Mesenchymal stem cell (in vitro differentiated cells and primary cell): ENCODE measurements at regions not wholly inside any gene's neighbourhood (a gene's known extent, or its start where the extent isn't known, plus 50 kb on each side); places are given as distances from the start of the nearest gene placed in this dataset.

Source experiments
- DNase-seq: peaks from one replicate; pipeline ENCODE4 v3.0.0-alpha.2; 2013
- H2AFZ ChIP-seq: one replicate; pipeline ENCODE4 v1.6.1; 2013; ENCODE audit warnings: low read depth, mild to moderate bottlenecking, control low read depth, inconsistent platforms, low read length, moderate library complexity
- H2AK5ac ChIP-seq: 2 replicates; pipeline ENCODE4 v1.6.1; 2013; ENCODE audit warnings: low read length, moderate library complexity, mild to moderate bottlenecking, inconsistent platforms; ENCODE audit not compliant: severe bottlenecking
- H2BK120ac ChIP-seq: one replicate; pipeline ENCODE4 v1.6.1; 2013; ENCODE audit warnings: low read depth, mild to moderate bottlenecking, inconsistent platforms, low read length, moderate library complexity
- H2BK12ac ChIP-seq, 2 experiments: one replicate each; pipeline ENCODE4 v1.6.1; 2013; ENCODE audit warnings: inconsistent platforms in 2 of 2, low read length in 2 of 2, mild to moderate bottlenecking in 2 of 2, moderate library complexity in 2 of 2, control low read depth in 1 of 2
- H2BK15ac ChIP-seq: one replicate; pipeline ENCODE4 v1.6.1; 2013; ENCODE audit warnings: mild to moderate bottlenecking, low read depth, inconsistent platforms; ENCODE audit not compliant: poor library complexity, severe bottlenecking
- H2BK5ac ChIP-seq: 2 replicates; pipeline ENCODE4 v1.6.1; 2013; ENCODE audit warnings: low read depth, mild to moderate bottlenecking, low read length, control low read depth, inconsistent platforms; ENCODE audit not compliant: poor library complexity, severe bottlenecking
- H3K14ac ChIP-seq, 2 experiments: one replicate each; pipeline ENCODE4 v1.6.1; 2013; ENCODE audit warnings: inconsistent platforms in 2 of 2, low read length in 2 of 2, control low read depth in 1 of 2, mild to moderate bottlenecking in 1 of 2, moderate library complexity in 1 of 2
- H3K18ac ChIP-seq, 2 experiments: one replicate each; pipeline ENCODE4 v1.6.1; 2013; ENCODE audit warnings: inconsistent platforms in 2 of 2, low read length in 2 of 2, control low read depth in 1 of 2, low read depth in 1 of 2, mild to moderate bottlenecking in 1 of 2
- H3K23ac ChIP-seq, 2 experiments: one replicate each; pipeline ENCODE4 v1.6.1; 2013; ENCODE audit warnings: inconsistent platforms in 2 of 2, low read length in 2 of 2, mild to moderate bottlenecking in 2 of 2, moderate library complexity in 2 of 2, control low read depth in 1 of 2
- H3K27ac ChIP-seq: 2 replicates; pipeline ENCODE4 v1.5.1; 2013; ENCODE audit warnings: mild to moderate bottlenecking, moderate library complexity, low read length, control low read depth, inconsistent platforms; ENCODE audit not compliant: poor library complexity, severe bottlenecking
- H3K27me3 ChIP-seq, 2 experiments: 2 replicates each; pipeline versions ENCODE4 v1.6.1 to v1.7.0; 2013; ENCODE audit warnings: low read length in 2 of 2, mild to moderate bottlenecking in 2 of 2, moderate library complexity in 2 of 2, control low read depth in 1 of 2, inconsistent platforms in 1 of 2; ENCODE audit not compliant: control insufficient read depth in 1 of 2, insufficient read depth in 1 of 2
- H3K36me3 ChIP-seq, 2 experiments: 2 replicates each; pipeline versions ENCODE4 v1.6.1 to v1.7.0; 2013; ENCODE audit warnings: low read length in 2 of 2, control low read depth in 1 of 2, inconsistent platforms in 1 of 2, low read depth in 1 of 2, mild to moderate bottlenecking in 1 of 2; ENCODE audit not compliant: insufficient read depth in 2 of 2, control insufficient read depth in 1 of 2
- H3K4ac ChIP-seq, 2 experiments: one replicate each; pipeline ENCODE4 v1.6.1; 2013; ENCODE audit warnings: inconsistent platforms in 2 of 2, low read length in 2 of 2, mild to moderate bottlenecking in 2 of 2, moderate library complexity in 2 of 2, control low read depth in 1 of 2, low read depth in 1 of 2
- H3K4me1 ChIP-seq: 2 replicates; pipeline ENCODE4 v1.6.1; 2013; ENCODE audit warnings: low read depth, low read length, control low read depth; ENCODE audit not compliant: control insufficient read depth, insufficient read depth
- H3K4me2 ChIP-seq: 2 replicates; pipeline ENCODE4 v1.6.1; 2013; ENCODE audit warnings: low read length, mild to moderate bottlenecking, inconsistent platforms; ENCODE audit not compliant: poor library complexity, severe bottlenecking
- H3K4me3 ChIP-seq, 2 experiments: 2 replicates each; pipeline versions ENCODE4 v1.5.1 to v1.7.0; 2013; ENCODE audit warnings: low read length in 2 of 2, mild to moderate bottlenecking in 2 of 2, control low read depth in 1 of 2, low read depth in 1 of 2; ENCODE audit not compliant: insufficient read depth in 1 of 2
- H3K79me1 ChIP-seq: replicated peaks from 2 replicates; pipeline ENCODE4 v1.6.1; 2013; ENCODE audit warnings: mild to moderate bottlenecking, control low read depth, low read length, inconsistent platforms; ENCODE audit not compliant: poor library complexity, severe bottlenecking
- H3K9ac ChIP-seq: 2 replicates; pipeline ENCODE4 v1.7.0; 2013; ENCODE audit warnings: mild to moderate bottlenecking, low read length, moderate library complexity
- H3K9me3 ChIP-seq: 2 replicates; pipeline ENCODE4 v1.7.0; 2013; ENCODE audit warnings: mild to moderate bottlenecking, low read length; ENCODE audit not compliant: control insufficient read depth
- H4K8ac ChIP-seq: one replicate; pipeline ENCODE4 v1.6.1; 2013; ENCODE audit warnings: inconsistent platforms, mild to moderate bottlenecking, low read length, moderate library complexity
- H4K91ac ChIP-seq: one replicate; pipeline ENCODE4 v1.6.1; 2013; ENCODE audit warnings: mild to moderate bottlenecking, low read length, inconsistent platforms
- WGBS: methylation state at CpG from one replicate; pipeline ENCODE4 v1.1.7; 2013; ENCODE audit warnings: mixed read lengths; 5-methylcytosine and 5-hydroxymethylcytosine counted together

GRCh38 chr3:24956613-24957012 is 462.0 kb upstream of the THRB start:
- no peak overlapping the region for H2BK15ac ChIP-seq
- no peak for DNase-seq
- no peak overlapping the region for H3K18ac ChIP-seq
- no peak overlapping the region for H3K4me2 ChIP-seq
- H2BK12ac ChIP-seq, result no peak overlapping the region
- H4K91ac ChIP-seq, result no peak overlapping the region
- no peak overlapping the region for H3K23ac ChIP-seq
- no peak overlapping the region for H3K4ac ChIP-seq
- no peak overlapping the region for H3K14ac ChIP-seq
- no peak overlapping the region for H2AFZ ChIP-seq
- no peak overlapping the region for H2AK5ac ChIP-seq
- no peak overlapping the region for H3K4me3 ChIP-seq
- H3K4me1 ChIP-seq, result no peaks in the 10 kb centered on the region
- H3K36me3 ChIP-seq, result no peaks in the 10 kb centered on the region
- no peaks in the 10 kb centered on the region for H3K27me3 ChIP-seq
- whole genome bisulfite sequencing, result 92% methylated on average over 4 of the region's 4 CpGs
- no peak overlapping the region for H3K27ac ChIP-seq
- H2BK120ac ChIP-seq, result no peak overlapping the region
- H4K8ac ChIP-seq, result no peak overlapping the region
- H3K9ac ChIP-seq, result no peak overlapping the region
- H3K79me1 ChIP-seq, result no peaks in the 10 kb centered on the region
- H2BK5ac ChIP-seq, result no peak overlapping the region
- H3K9me3 ChIP-seq, result no peaks in the 10 kb centered on the region

- DNase-seq, result no peak
- H3K9ac ChIP-seq, result no peak overlapping the region
- no peak overlapping the region for H3K14ac ChIP-seq
- no peak overlapping the region for H3K27ac ChIP-seq
- no peak overlapping the region for H3K4ac ChIP-seq
- H3K23ac ChIP-seq, result no peak overlapping the region
- H3K4me1 ChIP-seq, result no peaks in the 10 kb centered on the region
- no peaks in the 10 kb centered on the region for H3K9me3 ChIP-seq
- no peak overlapping the region for H2BK15ac ChIP-seq
- no peak overlapping the region for H2AFZ ChIP-seq
- no peak overlapping the region for H3K4me3 ChIP-seq
- H3K18ac ChIP-seq, result no peak overlapping the region
- H3K36me3 ChIP-seq, result no peaks in the 10 kb centered on the region
- no peak overlapping the region for H2AK5ac ChIP-seq
- H2BK5ac ChIP-seq, result no peak overlapping the region
- WGBS, result 83% methylated on average over 2 of the region's 2 CpGs
- H2BK12ac ChIP-seq, result no peak overlapping the region
- no peaks in the 10 kb centered on the region for H3K79me1 ChIP-seq
- H3K27me3 ChIP-seq, result no peaks in the 10 kb centered on the region
- no peak overlapping the region for H3K4me2 ChIP-seq
- H4K8ac ChIP-seq, result no peak overlapping the region
- H2BK120ac ChIP-seq, result no peak overlapping the region
- no peak overlapping the region for H4K91ac ChIP-seq
These were observed 463.6 kb upstream of the THRB start for GRCh38 chr3:24958271-24958670.

GRCh38 chr3:24958910-24959447 is 464.3 kb upstream of the THRB start:
- no peak overlapping the region for H3K4me2 ChIP-seq
- WGBS, result 91% methylated on average over 4 of the region's 5 CpGs
- no peak overlapping the region for H3K4me3 ChIP-seq
- H3K4me1 ChIP-seq, result no peaks in the 10 kb centered on the region
- H2BK15ac ChIP-seq, result peak overlapping the region; percentile 63
- no peak overlapping the region for H3K18ac ChIP-seq
- H3K36me3 ChIP-seq, result no peaks in the 10 kb centered on the region
- no peak overlapping the region for H4K8ac ChIP-seq
- DNase-seq, result no peak
- H2BK12ac ChIP-seq, result no peak overlapping the region
- no peak overlapping the region for H3K4ac ChIP-seq
- no peak overlapping the region for H2BK120ac ChIP-seq
- H3K27ac ChIP-seq, result no peak overlapping the region
- no peak overlapping the region for H2BK5ac ChIP-seq
- H2AK5ac ChIP-seq, result no peak overlapping the region
- no peak overlapping the region for H2AFZ ChIP-seq
- H3K27me3 ChIP-seq, result no peaks in the 10 kb centered on the region
- H3K14ac ChIP-seq, result peak overlapping the region in 1 of 2 experiments; percentile 18
- H3K9ac ChIP-seq, result no peak overlapping the region
- H4K91ac ChIP-seq, result no peak overlapping the region
- no peaks in the 10 kb centered on the region for H3K79me1 ChIP-seq
- no peak overlapping the region for H3K23ac ChIP-seq
- H3K9me3 ChIP-seq, result no peaks in the 10 kb centered on the region

- Histone ChIP-seq H2AFZ (no peak overlapping the region), H2BK5ac (no peak overlapping the region), H2BK120ac (no peak overlapping the region), H3K9ac (no peak overlapping the region), H3K18ac (no peak overlapping the region), H3K79me1 (no peaks in the 10 kb centered on the region), H3K4ac (no peak overlapping the region), H3K27ac (no peak overlapping the region), H3K4me1 (no peaks in the 10 kb centered on the region), H4K8ac (no peak overlapping the region), H3K36me3 (no peaks in the 10 kb centered on the region), H3K4me2 (no peak overlapping the region), H3K23ac (no peak overlapping the region), H2AK5ac (no peak overlapping the region), H3K27me3 (no peaks in the 10 kb centered on the region), H2BK15ac (no peak overlapping the region), H2BK12ac (no peak overlapping the region), H3K14ac (no peak overlapping the region), H4K91ac (no peak overlapping the region), H3K9me3 (no peaks in the 10 kb centered on the region), H3K4me3 (no peak overlapping the region)
- WGBS, result 43% methylated on average over 2 of the region's 2 CpGs
- peak; percentile 45 for DNase-seq
These were observed 464.1 kb upstream of the RARB start for GRCh38 chr3:24963762-24964625.
